HL-60 (cell line): ENCODE measurements at regions not wholly inside any gene's neighbourhood (a gene's known extent, or its start where the extent isn't known, plus 50 kb on each side); places are given as distances from the start of the nearest gene placed in this dataset.
"Not testable (repeated sequence)": the region's sequence is repeated elsewhere in the genome, so short reads cannot be mapped to it uniquely, and the experiment has no call there.

ENCODE experiments used
- DNase-seq, 2 experiments: peaks; one replicate each; pipeline ENCODE4 v3.0.0-alpha.2; 2010 to 2020; ENCODE audit warnings: low read depth in 1 of 2, low spot score in 1 of 2
- H3K27ac ChIP-seq: fragments of 250-450 bp; sonication (Bioruptor Pico); replicated peaks from 2 replicates; pipeline ENCODE4 v1.5.1; 2020; ENCODE audit warnings: mild to moderate bottlenecking, moderate library complexity
- H3K27me3 ChIP-seq: fragments of 250-450 bp; sonication (Bioruptor Pico); 2 replicates; pipeline ENCODE4 v1.5.1; 2021; ENCODE audit warnings: mild to moderate bottlenecking, moderate library complexity; ENCODE audit not compliant: insufficient read depth, poor library complexity, severe bottlenecking
- H3K4me3 ChIP-seq: replicated peaks from 2 replicates; pipeline ENCODE4 v1.5.1; 2011; ENCODE audit warnings: mild to moderate bottlenecking, control low read depth, low read length; ENCODE audit not compliant: insufficient read depth
- CTCF ChIP-seq: IDR thresholded peaks from one replicate; pipeline ENCODE4 v1.5.1; 2011; ENCODE audit warnings: low read length, control low read depth, inconsistent platforms; ENCODE audit not compliant: insufficient read depth
- GABPA ChIP-seq: IDR thresholded peaks from 2 replicates; pipeline ENCODE4 v1.6.1; 2012; ENCODE audit warnings: low read depth
- POLR2AphosphoS5 ChIP-seq: IDR thresholded peaks from 2 replicates; pipeline ENCODE4 v1.6.1; 2012; ENCODE audit warnings: low read depth
- REST ChIP-seq: IDR thresholded peaks from 2 replicates; pipeline ENCODE4 v1.6.1; 2012; ENCODE audit warnings: low read depth; ENCODE audit not compliant: insufficient replicate concordance
- SPI1 ChIP-seq: IDR thresholded peaks from 2 replicates; pipeline ENCODE4 v1.6.1; 2012; ENCODE audit warnings: low read depth, mild to moderate bottlenecking, borderline replicate concordance

- not testable (repeated sequence) for H3K27me3 ChIP-seq, H3K4me3 ChIP-seq, DNase-seq, H3K27ac ChIP-seq
Observed at GRCh38 chr3:178349218-178349596, 187.0 kb upstream of the KCNMB2 start.

- H3K27ac ChIP-seq, result no peak overlapping the region
- no peak for TF ChIP-seq CTCF
- TF ChIP-seq GABPA, result no peak
- no peak for TF ChIP-seq POLR2AphosphoS5
- TF ChIP-seq SPI1, result no peak
- TF ChIP-seq REST, result no peak
- no peak overlapping the region for H3K4me3 ChIP-seq
- DNase-seq, result no peak
- no peaks in the 10 kb centered on the region for H3K27me3 ChIP-seq
Observed at GRCh38 chr3:178350763-178351162, 185.5 kb upstream of the KCNMB2 start.

GRCh38 chr3:178352326-178353005 lies 183.8 kb upstream of the KCNMB2 start:
- no peaks in the 10 kb centered on the region for H3K27me3 ChIP-seq
- DNase-seq, result no peak
- no peak overlapping the region for H3K27ac ChIP-seq
- TF ChIP-seq POLR2AphosphoS5, result no peak
- TF ChIP-seq CTCF, result no peak
- no peak for TF ChIP-seq GABPA
- TF ChIP-seq REST, result no peak
- no peak for TF ChIP-seq SPI1
- no peak overlapping the region for H3K4me3 ChIP-seq

GRCh38 chr3:178353006-178353694 lies 183.1 kb upstream of the KCNMB2 start:
- DNase-seq, result no peak
- TF ChIP-seq CTCF (no peak), POLR2AphosphoS5 (no peak), REST (no peak), GABPA (no peak), SPI1 (no peak)
- H3K27ac ChIP-seq, result no peak overlapping the region

More at GRCh38 chr3:178353006-178353694, 183.1 kb upstream of the KCNMB2 start:
- Histone ChIP-seq H3K27me3 (no peaks in the 10 kb centered on the region), H3K4me3 (no peak overlapping the region)
